OCI-LY7 (cell line): ENCODE measurements at regions not wholly inside any gene's neighbourhood (a gene's known extent, or its start where the extent isn't known, plus 50 kb on each side); places are given as distances from the start of the nearest gene placed in this dataset.

Source experiments
- CTCF ChIP-seq: fragments of 200-600 bp; sonication (generic); conservative IDR thresholded peaks from 2 replicates; pipeline ENCODE4 v1.5.1; 2014; ENCODE audit warnings: mild to moderate bottlenecking, antibody characterized with exemption, low read length, moderate library complexity, mixed read lengths
- EZH2phosphoT487 ChIP-seq: fragments of 200-600 bp; sonication (generic); IDR thresholded peaks from 2 replicates; pipeline ENCODE4 v1.6.1; 2018; ENCODE audit warnings: low read depth, borderline replicate concordance, mild to moderate bottlenecking, mixed run types, antibody characterized with exemption, low read length, moderate library complexity, mixed read lengths

GRCh38 chr4:3344596-3344995, 51.8 kb downstream of the RGS12 start:
- TF ChIP-seq CTCF: no peak
- no peak for TF ChIP-seq EZH2phosphoT487
